SK-N-MC (cell line): ENCODE measurements at regions not wholly inside any gene's neighbourhood (a gene's known extent, or its start where the extent isn't known, plus 50 kb on each side); places are given as distances from the start of the nearest gene placed in this dataset.

Source experiments
- DNase-seq: peaks from one replicate; pipeline ENCODE4 v3.0.0-alpha.2; 2011; ENCODE audit warnings: low read depth, low spot score
- H3K27ac ChIP-seq: fragments of 200-600 bp; sonication (generic); 2 replicates; pipeline ENCODE4 v1.5.1; 2016; ENCODE audit warnings: mixed run types
- H3K36me3 ChIP-seq: fragments of 200-600 bp; sonication (generic); 2 replicates; pipeline ENCODE4 v1.6.1; 2017; ENCODE audit warnings: antibody characterized with exemption, low read length, mixed read lengths; ENCODE audit not compliant: insufficient read depth
- H3K4me3 ChIP-seq: fragments of 200-600 bp; sonication (generic); 2 replicates; pipeline ENCODE4 v1.5.1; 2016
- H3K9ac ChIP-seq: fragments of 200-600 bp; sonication (generic); 2 replicates; pipeline ENCODE4 v1.8.0; 2017; ENCODE audit warnings: mixed run types, mixed read lengths; ENCODE audit not compliant: insufficient read length
- H3K9me3 ChIP-seq: fragments of 200-600 bp; sonication (generic); 2 replicates; pipeline ENCODE4 v1.6.1; 2017; ENCODE audit warnings: low read depth, mild to moderate bottlenecking, antibody characterized with exemption, low read length, moderate library complexity, mixed read lengths
- EZH2 ChIP-seq: fragments of 200-600 bp; sonication (generic); IDR thresholded peaks from one replicate; pipeline ENCODE4 v1.6.1; 2017; ENCODE audit warnings: antibody characterized with exemption
- FOXP2 ChIP-seq: optimal IDR thresholded peaks from 2 replicates; pipeline ENCODE3; 2011; ENCODE audit warnings: mild to moderate bottlenecking, moderate library complexity; ENCODE audit not compliant: insufficient read depth; ENCODE audit errors: extremely low read length, control extremely low read depth
- POLR2AphosphoS5 ChIP-seq: IDR thresholded peaks from 2 replicates; pipeline ENCODE4 v1.6.1; 2012; ENCODE audit warnings: mild to moderate bottlenecking, low read depth, low read length, borderline replicate concordance

DNA sequence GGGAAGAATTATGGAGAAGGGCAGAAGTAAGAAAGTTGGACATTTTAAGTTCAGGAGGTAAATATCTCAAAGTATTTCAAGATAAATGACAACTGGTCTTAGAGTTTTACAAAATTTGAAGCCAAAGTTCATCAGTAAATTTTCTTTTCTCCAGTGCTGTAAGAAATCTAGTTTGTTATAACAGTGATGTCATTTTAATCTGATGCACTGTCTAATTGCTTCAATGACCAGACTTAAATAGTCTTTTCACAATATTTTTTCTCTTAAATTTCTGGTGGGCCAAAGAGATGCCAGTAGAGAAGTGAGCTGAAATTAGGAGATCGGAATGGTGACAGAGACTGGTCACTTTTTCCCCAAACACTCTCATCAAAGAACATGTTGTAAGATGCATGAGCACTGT lies 156.5 kb upstream of the TMEM161B start:
- Histone ChIP-seq H3K36me3 (no peaks in the 10 kb centered on the region), H3K9ac (no peak overlapping the region), H3K27ac (no peak overlapping the region), H3K4me3 (no peak overlapping the region), H3K9me3 (no peaks in the 10 kb centered on the region)
- no peak for DNase-seq
- TF ChIP-seq POLR2AphosphoS5 (no peak), FOXP2 (no peak), EZH2 (no peak)

DNA sequence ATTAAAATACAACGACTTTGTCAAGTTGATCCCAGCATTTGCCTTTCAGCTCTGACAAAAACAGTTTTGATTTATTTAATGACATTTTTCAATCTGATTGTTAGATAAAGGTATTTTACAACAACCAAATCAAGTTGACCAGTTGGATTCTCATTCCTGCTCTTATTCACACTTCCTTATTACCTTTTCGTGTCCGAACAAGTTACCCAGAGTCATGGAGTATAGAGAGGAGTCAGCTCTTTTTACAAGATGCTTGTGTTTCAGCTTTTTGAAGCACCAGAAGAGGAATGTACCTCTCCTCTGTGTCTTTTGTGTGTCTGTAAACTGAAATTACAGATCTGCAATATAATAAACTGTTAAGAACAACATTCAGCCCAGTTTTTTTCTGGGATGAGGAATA lies 151.3 kb upstream of the TMEM161B start:
- no peak overlapping the region for H3K4me3 ChIP-seq
- no peak overlapping the region for H3K27ac ChIP-seq
- TF ChIP-seq EZH2 (no peak), POLR2AphosphoS5 (no peak)
- no peak overlapping the region for H3K9ac ChIP-seq
- no peaks in the 10 kb centered on the region for H3K36me3 ChIP-seq
- H3K9me3 ChIP-seq = no peaks in the 10 kb centered on the region
- no peak for DNase-seq

- no peak overlapping the region for H3K27ac ChIP-seq
- no peaks in the 10 kb centered on the region for H3K36me3 ChIP-seq
- no peak overlapping the region for H3K4me3 ChIP-seq
- H3K9ac ChIP-seq = no peak overlapping the region
- H3K9me3 ChIP-seq = no peaks in the 10 kb centered on the region
- DNase-seq = no peak
- TF ChIP-seq FOXP2 (no peak), POLR2AphosphoS5 (no peak), EZH2 (no peak)
These were observed 138.7 kb upstream of the TMEM161B start for GRCh38 chr5:88407341-88407740.

- TF ChIP-seq EZH2 (no peak), FOXP2 (no peak), POLR2AphosphoS5 (no peak)
- Histone ChIP-seq H3K9me3 (no peaks in the 10 kb centered on the region), H3K36me3 (no peaks in the 10 kb centered on the region), H3K27ac (no peak overlapping the region), H3K4me3 (no peak overlapping the region), H3K9ac (no peak overlapping the region)
- no peak for DNase-seq
These were observed 137.1 kb upstream of the TMEM161B start for GRCh38 chr5:88405783-88406182.

DNA sequence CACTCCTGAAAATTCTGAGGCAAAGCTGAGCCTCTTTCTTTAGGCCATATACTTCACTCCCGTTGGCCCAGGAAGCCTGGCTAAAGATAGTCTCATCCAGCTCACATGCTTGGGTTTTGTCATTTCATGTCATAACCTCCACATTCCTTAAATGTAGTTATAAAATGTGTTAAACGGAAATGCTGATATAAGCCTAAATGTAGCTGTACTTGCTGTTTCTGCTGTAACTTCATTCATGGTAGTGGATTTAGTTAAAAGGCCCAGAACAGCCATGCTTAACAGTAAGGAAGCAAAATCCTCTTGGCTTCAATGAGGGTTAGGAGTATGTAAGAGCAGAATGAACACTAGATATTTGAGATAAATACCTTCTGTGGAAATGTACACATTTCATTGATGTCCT lies 135.8 kb upstream of the TMEM161B start:
- Histone ChIP-seq H3K36me3 (no peaks in the 10 kb centered on the region), H3K27ac (no peak overlapping the region), H3K4me3 (no peak overlapping the region), H3K9me3 (no peaks in the 10 kb centered on the region), H3K9ac (no peak overlapping the region)
- DNase-seq = no peak
- TF ChIP-seq EZH2 (no peak), FOXP2 (no peak), POLR2AphosphoS5 (no peak)

DNA sequence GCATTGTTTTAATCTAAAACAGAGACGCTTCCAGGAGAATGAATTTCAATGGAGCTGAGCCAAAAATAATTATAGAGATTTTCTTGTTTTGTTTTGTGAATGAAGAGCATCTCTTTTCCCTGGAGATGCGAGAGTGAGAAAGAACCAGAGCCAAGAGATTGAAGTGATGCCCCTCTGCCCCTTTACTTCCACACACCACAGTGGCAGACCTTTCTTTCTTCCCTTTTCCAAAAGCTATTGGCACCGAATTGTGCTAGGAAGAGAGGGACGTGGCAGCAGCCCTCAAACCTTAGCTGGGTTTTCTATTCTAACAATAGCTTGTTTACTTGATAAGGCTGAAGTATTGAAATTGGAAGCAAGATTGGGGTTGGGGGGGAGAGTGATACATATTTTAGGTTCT lies 133.0 kb upstream of the TMEM161B start:
- no peak for DNase-seq
- TF ChIP-seq FOXP2 (no peak), EZH2 (no peak), POLR2AphosphoS5 (no peak)
- no peak overlapping the region for H3K4me3 ChIP-seq
- no peaks in the 10 kb centered on the region for H3K36me3 ChIP-seq
- no peaks in the 10 kb centered on the region for H3K9me3 ChIP-seq
- no peak overlapping the region for H3K9ac ChIP-seq
- no peak overlapping the region for H3K27ac ChIP-seq

GRCh38 chr5:88401228-88401627 lies 132.6 kb upstream of the TMEM161B start:
- Histone ChIP-seq H3K36me3 (no peaks in the 10 kb centered on the region), H3K9ac (no peak overlapping the region), H3K9me3 (no peaks in the 10 kb centered on the region), H3K4me3 (no peak overlapping the region), H3K27ac (no peak overlapping the region)
- no peak for TF ChIP-seq POLR2AphosphoS5
- no peak for DNase-seq

DNA sequence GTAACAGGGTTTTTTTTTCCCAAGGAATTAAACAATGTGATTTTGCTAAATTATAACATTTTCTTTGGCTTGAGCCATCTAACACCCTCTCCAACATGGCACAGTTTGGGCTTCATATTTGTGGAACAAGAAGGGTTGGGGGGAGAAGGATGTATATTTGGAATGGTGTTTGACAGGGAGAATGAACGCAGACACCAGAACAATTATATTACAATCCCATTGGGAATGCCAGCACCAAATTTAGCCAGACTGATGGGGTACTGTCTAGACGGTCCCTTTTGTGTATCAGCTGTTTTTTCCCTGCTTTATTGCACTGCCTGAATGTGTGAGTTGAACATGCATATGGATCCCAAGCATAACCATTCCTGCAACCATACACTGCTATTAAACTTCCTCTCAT lies 130.9 kb upstream of the TMEM161B start:
- DNase-seq = no peak
- Histone ChIP-seq H3K36me3 (no peaks in the 10 kb centered on the region), H3K4me3 (no peak overlapping the region), H3K9me3 (no peaks in the 10 kb centered on the region), H3K27ac (no peak overlapping the region), H3K9ac (no peak overlapping the region)
- TF ChIP-seq POLR2AphosphoS5 (no peak), FOXP2 (no peak), EZH2 (no peak)

- Histone ChIP-seq H3K27ac (no peak overlapping the region), H3K36me3 (no peaks in the 10 kb centered on the region), H3K9me3 (no peaks in the 10 kb centered on the region), H3K9ac (no peak overlapping the region), H3K4me3 (no peak overlapping the region)
- no peak for DNase-seq
- TF ChIP-seq POLR2AphosphoS5 = no peak
- no peak for TF ChIP-seq EZH2
- no peak for TF ChIP-seq FOXP2
These were observed 129.7 kb upstream of the TMEM161B start for GRCh38 chr5:88398316-88398715.

GRCh38 chr5:88396751-88397281 lies 128.2 kb upstream of the TMEM161B start:
- Histone ChIP-seq H3K27ac (no peak overlapping the region), H3K9ac (no peak overlapping the region), H3K4me3 (no peak overlapping the region), H3K36me3 (no peaks in the 10 kb centered on the region), H3K9me3 (no peaks in the 10 kb centered on the region)
- DNase-seq = no peak
- TF ChIP-seq EZH2 (no peak), FOXP2 (no peak), POLR2AphosphoS5 (no peak)
